C4-2B (cell line): ENCODE measurements at regions not wholly inside any gene's neighbourhood (a gene's known extent, or its start where the extent isn't known, plus 50 kb on each side); places are given as distances from the start of the nearest gene placed in this dataset.

Experiments
- ZFX ChIP-seq: fragments of 450-650 bp; IDR thresholded peaks from 2 replicates; pipeline ENCODE4 v1.6.1; 2017
- TF ChIP-seq, protein P1 (sequence below): fragments of 450-650 bp; conservative IDR thresholded peaks from 2 replicates; pipeline ENCODE4 v1.5.1; 2017; ENCODE audit warnings: mild to moderate bottlenecking

GRCh38 chr9:107830479-107830878 is 340.9 kb upstream of the KLF4 start:
- TF ChIP-seq, protein P1, sequence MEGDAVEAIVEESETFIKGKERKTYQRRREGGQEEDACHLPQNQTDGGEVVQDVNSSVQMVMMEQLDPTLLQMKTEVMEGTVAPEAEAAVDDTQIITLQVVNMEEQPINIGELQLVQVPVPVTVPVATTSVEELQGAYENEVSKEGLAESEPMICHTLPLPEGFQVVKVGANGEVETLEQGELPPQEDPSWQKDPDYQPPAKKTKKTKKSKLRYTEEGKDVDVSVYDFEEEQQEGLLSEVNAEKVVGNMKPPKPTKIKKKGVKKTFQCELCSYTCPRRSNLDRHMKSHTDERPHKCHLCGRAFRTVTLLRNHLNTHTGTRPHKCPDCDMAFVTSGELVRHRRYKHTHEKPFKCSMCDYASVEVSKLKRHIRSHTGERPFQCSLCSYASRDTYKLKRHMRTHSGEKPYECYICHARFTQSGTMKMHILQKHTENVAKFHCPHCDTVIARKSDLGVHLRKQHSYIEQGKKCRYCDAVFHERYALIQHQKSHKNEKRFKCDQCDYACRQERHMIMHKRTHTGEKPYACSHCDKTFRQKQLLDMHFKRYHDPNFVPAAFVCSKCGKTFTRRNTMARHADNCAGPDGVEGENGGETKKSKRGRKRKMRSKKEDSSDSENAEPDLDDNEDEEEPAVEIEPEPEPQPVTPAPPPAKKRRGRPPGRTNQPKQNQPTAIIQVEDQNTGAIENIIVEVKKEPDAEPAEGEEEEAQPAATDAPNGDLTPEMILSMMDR: no peak
- TF ChIP-seq ZFX: no peak
